ENCODE measurements at regions not wholly inside any gene's neighbourhood (a gene's known extent, or its start where the extent isn't known, plus 50 kb on each side); places are given as distances from the start of the nearest gene placed in this dataset.

DNA sequence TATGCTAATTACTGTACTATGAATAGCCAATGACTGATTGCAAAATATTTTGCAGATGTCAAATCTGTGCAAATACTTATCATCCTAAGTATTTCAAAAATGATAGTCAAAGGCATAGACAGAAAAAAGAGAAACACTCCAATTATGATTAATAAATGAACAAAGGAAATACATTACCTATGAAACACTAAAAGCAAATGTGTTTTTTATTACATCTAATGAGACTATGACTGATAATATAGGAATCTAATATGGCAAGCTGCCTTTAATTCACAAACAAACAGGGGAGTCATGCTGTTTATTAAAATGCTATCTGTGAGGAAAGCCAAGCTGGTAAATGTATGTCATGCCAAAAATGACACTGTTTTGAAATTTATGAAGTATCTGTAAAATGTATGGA lies 713.2 kb upstream of the NRSN1 start:
- Histone ChIP-seq H3K27ac (ENCODE audit: low read length) (no peak overlapping the region), H3K9me3 (ENCODE audit: insufficient read depth, low read length) (no peaks in the 10 kb centered on the region), H4K20me1 (ENCODE audit: insufficient read depth, low read length) (no peaks in the 10 kb centered on the region), H3K79me2 (ENCODE audit: low read length) (no peaks in the 10 kb centered on the region), H2AFZ (ENCODE audit: low read depth, low read length) (no peak overlapping the region), H3K4me1 (ENCODE audit: low read length) (peaks cover 34% of the 10 kb centered on the region), H3K4me2 (ENCODE audit: low read length) (no peak overlapping the region), H3K4me3 (ENCODE audit: low read length) (no peak overlapping the region), H3K9ac (ENCODE audit: low read length) (no peak overlapping the region), H3K27me3 (ENCODE audit: low read depth, low read length) (no peaks in the 10 kb centered on the region), H3K36me3 (replicated peaks; ENCODE audit: low read depth, low read length) (no peaks in the 10 kb centered on the region)
- TF ChIP-seq EZH2phosphoT487 (IDR thresholded peaks at IDR 0.05; ENCODE audit: low read depth): no peak
- TF ChIP-seq, protein P1, sequence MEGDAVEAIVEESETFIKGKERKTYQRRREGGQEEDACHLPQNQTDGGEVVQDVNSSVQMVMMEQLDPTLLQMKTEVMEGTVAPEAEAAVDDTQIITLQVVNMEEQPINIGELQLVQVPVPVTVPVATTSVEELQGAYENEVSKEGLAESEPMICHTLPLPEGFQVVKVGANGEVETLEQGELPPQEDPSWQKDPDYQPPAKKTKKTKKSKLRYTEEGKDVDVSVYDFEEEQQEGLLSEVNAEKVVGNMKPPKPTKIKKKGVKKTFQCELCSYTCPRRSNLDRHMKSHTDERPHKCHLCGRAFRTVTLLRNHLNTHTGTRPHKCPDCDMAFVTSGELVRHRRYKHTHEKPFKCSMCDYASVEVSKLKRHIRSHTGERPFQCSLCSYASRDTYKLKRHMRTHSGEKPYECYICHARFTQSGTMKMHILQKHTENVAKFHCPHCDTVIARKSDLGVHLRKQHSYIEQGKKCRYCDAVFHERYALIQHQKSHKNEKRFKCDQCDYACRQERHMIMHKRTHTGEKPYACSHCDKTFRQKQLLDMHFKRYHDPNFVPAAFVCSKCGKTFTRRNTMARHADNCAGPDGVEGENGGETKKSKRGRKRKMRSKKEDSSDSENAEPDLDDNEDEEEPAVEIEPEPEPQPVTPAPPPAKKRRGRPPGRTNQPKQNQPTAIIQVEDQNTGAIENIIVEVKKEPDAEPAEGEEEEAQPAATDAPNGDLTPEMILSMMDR (IDR thresholded peaks at IDR 0.05; ENCODE audit: low read depth, low read length): no peak

DNA sequence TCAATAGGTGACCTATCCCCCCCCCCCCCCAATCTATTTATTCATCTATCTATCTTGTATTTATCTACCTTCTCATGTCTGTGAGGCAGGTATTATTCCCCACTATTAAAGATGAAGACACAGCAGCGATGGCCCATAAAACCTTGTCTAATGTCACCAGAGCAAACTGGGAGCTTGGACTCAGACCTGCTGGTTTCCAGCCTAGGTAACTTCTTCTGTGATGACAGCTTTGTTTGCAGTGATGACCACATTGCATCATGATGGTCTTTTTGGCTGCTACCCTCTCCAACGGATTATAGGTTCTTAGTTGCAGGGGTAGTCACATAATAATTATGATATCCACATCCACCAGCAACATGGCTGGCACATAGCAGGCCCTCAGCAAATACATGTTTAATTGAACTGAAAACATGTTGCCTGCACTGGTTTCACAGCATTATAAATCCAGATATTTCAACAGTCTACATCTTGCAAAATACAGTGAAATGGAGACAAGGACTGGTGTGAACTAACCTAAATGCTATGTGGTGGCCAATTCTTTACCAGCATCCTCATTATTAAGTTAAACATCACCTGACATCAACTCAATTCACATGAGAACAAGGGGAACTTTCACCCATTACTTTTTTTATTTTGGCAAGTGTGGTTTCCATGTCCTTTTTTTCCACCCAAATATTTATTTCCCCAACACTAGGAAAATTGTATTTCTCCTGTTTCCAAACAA lies 712.5 kb upstream of the NRSN1 start:
- no peaks in the 10 kb centered on the region for H3K27me3 ChIP-seq (ENCODE audit: low read depth, low read length)
- no peaks in the 10 kb centered on the region for H3K9me3 ChIP-seq (ENCODE audit: insufficient read depth, low read length)
- H3K4me1 ChIP-seq (ENCODE audit: low read length): peaks cover 34% of the 10 kb centered on the region
- no peak overlapping the region for H2AFZ ChIP-seq (ENCODE audit: low read depth, low read length)
- no peak overlapping the region for H3K4me3 ChIP-seq (ENCODE audit: low read length)
- no peaks in the 10 kb centered on the region for H4K20me1 ChIP-seq (ENCODE audit: insufficient read depth, low read length)
- H3K79me2 ChIP-seq (ENCODE audit: low read length): no peaks in the 10 kb centered on the region
- no peaks in the 10 kb centered on the region for H3K36me3 ChIP-seq (replicated peaks; ENCODE audit: low read depth, low read length)
- H3K4me2 ChIP-seq (ENCODE audit: low read length): peak overlapping the region; percentile 23
- TF ChIP-seq, protein P1 (IDR thresholded peaks at IDR 0.05; ENCODE audit: low read depth, low read length): no peak
- TF ChIP-seq EZH2phosphoT487 (IDR thresholded peaks at IDR 0.05; ENCODE audit: low read depth): no peak
- no peak overlapping the region for H3K27ac ChIP-seq (ENCODE audit: low read length)
- H3K9ac ChIP-seq (ENCODE audit: low read length): no peak overlapping the region

DNA sequence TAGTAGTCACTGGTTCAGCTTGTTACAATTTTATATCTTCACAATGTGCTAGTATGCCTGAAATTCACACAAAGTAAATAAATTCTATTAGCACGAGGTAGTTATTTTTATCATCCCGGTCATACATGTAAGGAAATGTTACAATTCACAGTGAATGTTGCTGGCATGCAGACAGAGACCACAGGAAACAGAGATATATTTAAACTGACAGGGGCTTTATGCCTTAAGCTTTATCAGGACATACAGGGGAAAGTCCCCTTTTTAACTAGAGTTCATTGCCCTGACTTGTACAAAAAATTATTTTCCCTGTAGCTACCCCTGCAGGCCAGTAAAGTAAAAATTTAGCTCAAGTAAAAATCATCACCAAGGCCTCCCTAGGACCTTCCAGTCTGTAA lies 712.0 kb upstream of the NRSN1 start:
- H4K20me1 ChIP-seq (ENCODE audit: insufficient read depth, low read length): no peaks in the 10 kb centered on the region
- H3K79me2 ChIP-seq (ENCODE audit: low read length): no peaks in the 10 kb centered on the region
- H3K9me3 ChIP-seq (ENCODE audit: insufficient read depth, low read length): no peaks in the 10 kb centered on the region
- no peak overlapping the region for H3K9ac ChIP-seq (ENCODE audit: low read length)
- no peak overlapping the region for H2AFZ ChIP-seq (ENCODE audit: low read depth, low read length)
- H3K36me3 ChIP-seq (replicated peaks; ENCODE audit: low read depth, low read length): no peaks in the 10 kb centered on the region
- no peaks in the 10 kb centered on the region for H3K27me3 ChIP-seq (ENCODE audit: low read depth, low read length)
- peak overlapping the region; percentile 23 for H3K4me2 ChIP-seq (ENCODE audit: low read length)
- H3K4me3 ChIP-seq (ENCODE audit: low read length): no peak overlapping the region
- no peak overlapping the region for H3K27ac ChIP-seq (ENCODE audit: low read length)
- peaks cover 34% of the 10 kb centered on the region for H3K4me1 ChIP-seq (ENCODE audit: low read length)
- no peak for TF ChIP-seq EZH2phosphoT487 (IDR thresholded peaks at IDR 0.05; ENCODE audit: low read depth)
- TF ChIP-seq, protein P1 (IDR thresholded peaks at IDR 0.05; ENCODE audit: low read depth, low read length): peak; percentile 42

DNA sequence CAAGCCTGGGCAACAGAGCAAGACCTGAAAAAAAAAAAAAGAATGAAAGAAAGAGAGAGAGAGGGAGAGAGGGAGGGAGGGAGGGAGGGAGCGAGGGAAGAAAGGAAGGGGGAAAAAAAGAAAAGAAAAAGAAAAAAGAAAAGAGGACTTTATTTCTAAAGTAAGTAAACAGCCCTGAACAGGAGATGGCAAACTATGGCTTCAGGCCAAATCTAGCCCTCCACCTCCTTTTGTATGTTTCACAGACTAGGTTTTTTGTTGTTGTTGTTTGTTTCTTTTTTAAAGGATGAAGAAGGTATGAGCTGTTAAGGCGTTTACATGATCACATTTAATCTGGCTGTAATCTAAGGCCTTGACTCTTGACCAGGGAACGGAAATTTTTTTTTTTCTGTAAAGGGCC lies 711.1 kb upstream of the NRSN1 start:
- no peak overlapping the region for H2AFZ ChIP-seq (ENCODE audit: low read depth, low read length)
- H3K9me3 ChIP-seq (ENCODE audit: insufficient read depth, low read length): no peaks in the 10 kb centered on the region
- H3K27ac ChIP-seq (ENCODE audit: low read length): no peak overlapping the region
- H3K27me3 ChIP-seq (ENCODE audit: low read depth, low read length): no peaks in the 10 kb centered on the region
- H4K20me1 ChIP-seq (ENCODE audit: insufficient read depth, low read length): no peaks in the 10 kb centered on the region
- no peaks in the 10 kb centered on the region for H3K79me2 ChIP-seq (ENCODE audit: low read length)
- H3K4me2 ChIP-seq (ENCODE audit: low read length): no peak overlapping the region
- no peak overlapping the region for H3K9ac ChIP-seq (ENCODE audit: low read length)
- no peaks in the 10 kb centered on the region for H3K36me3 ChIP-seq (replicated peaks; ENCODE audit: low read depth, low read length)
- H3K4me1 ChIP-seq (ENCODE audit: low read length): peaks cover 34% of the 10 kb centered on the region
- TF ChIP-seq, protein P1 (IDR thresholded peaks at IDR 0.05; ENCODE audit: low read depth, low read length): no peak
- TF ChIP-seq EZH2phosphoT487 (IDR thresholded peaks at IDR 0.05; ENCODE audit: low read depth): no peak
- no peak overlapping the region for H3K4me3 ChIP-seq (ENCODE audit: low read length)

Data from OCI-LY3 (cell line).